CD4-positive, alpha-beta T cell (primary cell): ENCODE measurements at regions not wholly inside any gene's neighbourhood (a gene's known extent, or its start where the extent isn't known, plus 50 kb on each side); places are given as distances from the start of the nearest gene placed in this dataset.

Experiments
- ATAC-seq: fragments of 200-7000 bp; cut with Tn5 transposase; one replicate; pipeline ENCODE4 v1.10.0; 2022; ENCODE audit warnings: mild to moderate bottlenecking; ENCODE audit not compliant: poor library complexity
- CTCF ChIA-PET: fragments of 350-600 bp; sonication (Branson Sonifier 250); formaldehyde crosslinking; loops from one replicate; lab custom pipeline; 2021; ENCODE audit warnings: antibody characterized with exemption, inconsistent platforms; lab: Charles Lee
- POLR2A ChIA-PET: fragments of 350-600 bp; sonication (Branson Sonifier 250); formaldehyde crosslinking; loops from one replicate; lab custom pipeline; 2021; ENCODE audit warnings: antibody characterized with exemption, inconsistent platforms; lab: Charles Lee
- DNase-seq, 14 experiments: peaks; one replicate each; pipeline ENCODE4 v3.0.0-alpha.2; 2013 to 2020; ENCODE audit warnings: mixed read lengths in 2 of 14
- H3K27ac ChIP-seq, 2 donors: one replicate each; pipeline versions ENCODE4 v1.5.1 to v1.7.0; 2013; ENCODE audit warnings: low read length in 2 of 2, low read depth in 1 of 2, mild to moderate bottlenecking in 1 of 2
- H3K27me3 ChIP-seq, 2 experiments: 1 replicate in 1 of 2; 2 replicates in 1 of 2; pipeline versions ENCODE4 v1.6.1 to v1.7.0; 2013; ENCODE audit warnings: low read length in 2 of 2, control low read depth in 1 of 2, mild to moderate bottlenecking in 1 of 2, moderate library complexity in 1 of 2; ENCODE audit not compliant: insufficient read depth in 2 of 2, control insufficient read depth in 1 of 2
- H3K36me3 ChIP-seq: one replicate; pipeline ENCODE4 v1.6.1; 2013; ENCODE audit warnings: low read length, control low read depth; ENCODE audit not compliant: insufficient read depth
- H3K4me1 ChIP-seq: one replicate; pipeline ENCODE4 v1.6.1; 2013; ENCODE audit warnings: low read length, control low read depth; ENCODE audit not compliant: insufficient read depth
- H3K4me3 ChIP-seq: one replicate; pipeline ENCODE4 v1.5.1; 2013; ENCODE audit warnings: mild to moderate bottlenecking, low read length, moderate library complexity
- H3K9me3 ChIP-seq, 2 experiments: 1 replicate in 1 of 2; 2 replicates in 1 of 2; pipeline versions ENCODE4 v1.6.1 to v1.7.0; 2013; ENCODE audit warnings: low read length in 2 of 2, mild to moderate bottlenecking in 2 of 2, control low read depth in 1 of 2, moderate library complexity in 1 of 2; ENCODE audit not compliant: control insufficient read depth in 1 of 2, insufficient read depth in 1 of 2
- H3K27ac Mint-ChIP-seq: one replicate; pipeline ENCODE4 v1.8.0; 2020; ENCODE audit warnings: mixed read lengths
- H3K27me3 Mint-ChIP-seq: one replicate; pipeline ENCODE4 v1.8.0; 2021; ENCODE audit warnings: mixed read lengths
- H3K36me3 Mint-ChIP-seq: one replicate; pipeline ENCODE4 v1.8.0; 2021; ENCODE audit warnings: low read depth, mixed read lengths
- H3K4me1 Mint-ChIP-seq: one replicate; pipeline ENCODE4 v1.8.0; 2021; ENCODE audit warnings: low read depth, mixed read lengths
- H3K4me3 Mint-ChIP-seq: one replicate; pipeline ENCODE4 v1.8.0; 2020; ENCODE audit warnings: mild to moderate bottlenecking, mixed read lengths
- H3K9me3 Mint-ChIP-seq: one replicate; pipeline ENCODE4 v1.8.0; 2020; ENCODE audit warnings: mixed read lengths
- intact Hi-C, 2 experiments: fragments of 100-400 bp; cut with DNase I in 1 of 2; cut with micrococcal nuclease in 1 of 2; formaldehyde crosslinking; loops; one replicate each; pipeline versions ENCODE4 v1.15.1 to v1.9.0; 2023 to 2025; cut with DNase I, micrococcal nuclease
- TF ChIP-seq, protein P1 (sequence below): fragments of 200-600 bp; IDR thresholded peaks from one replicate; pipeline ENCODE4 v1.8.0; 2022; ENCODE audit warnings: antibody characterized with exemption, mild to moderate bottlenecking

DNA sequence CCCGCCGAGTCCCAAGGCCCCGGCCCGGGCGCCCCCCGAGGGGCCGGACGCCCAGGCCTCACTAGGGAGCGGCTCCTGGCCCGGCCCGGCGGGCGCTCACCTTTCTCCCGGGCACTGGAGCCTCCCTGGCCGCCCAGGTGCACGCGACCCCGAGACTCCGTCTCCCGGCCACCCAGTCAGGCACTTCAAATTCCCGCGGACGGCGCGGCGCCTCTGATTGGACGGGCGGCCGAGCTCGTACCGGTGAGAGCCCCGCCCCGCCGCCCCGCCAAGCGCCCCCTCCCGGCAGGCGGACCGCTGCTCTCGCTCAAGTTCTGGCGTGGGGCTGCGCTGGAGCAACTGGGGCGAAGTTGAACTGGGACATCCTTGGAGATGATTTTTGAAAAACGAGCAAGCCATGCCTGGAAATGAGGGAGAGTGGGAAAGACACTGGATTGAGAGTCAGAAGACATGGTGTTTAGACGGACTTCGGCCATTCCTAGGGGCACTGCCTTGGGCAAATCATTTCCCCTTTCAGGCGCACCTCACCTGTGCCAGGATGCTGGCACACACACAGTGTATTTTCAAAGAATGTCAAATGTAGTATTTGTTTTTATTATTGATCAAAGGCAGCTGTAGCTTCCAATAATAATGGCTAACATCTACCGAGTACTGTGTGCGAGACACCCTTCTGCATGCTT lies 485.3 kb downstream of the UQCRFS1 start:
- POLR2A ChIA-PET = no interaction called here
- Histone ChIP-seq H3K4me1 (peaks cover 6% of the 10 kb centered on the region), H3K4me3 (peak overlapping the region; percentile 25), H3K27me3 (peaks cover 2 to 19% of the 10 kb centered on the region in 2 experiments), H3K27ac (no peak overlapping the region), H3K36me3 (no peaks in the 10 kb centered on the region), H3K9me3 (no peaks in the 10 kb centered on the region)
- DNase-seq = peak in 9 of 14 experiments; percentile 4 to 52 (median 16)
- TF ChIP-seq, protein P1, sequence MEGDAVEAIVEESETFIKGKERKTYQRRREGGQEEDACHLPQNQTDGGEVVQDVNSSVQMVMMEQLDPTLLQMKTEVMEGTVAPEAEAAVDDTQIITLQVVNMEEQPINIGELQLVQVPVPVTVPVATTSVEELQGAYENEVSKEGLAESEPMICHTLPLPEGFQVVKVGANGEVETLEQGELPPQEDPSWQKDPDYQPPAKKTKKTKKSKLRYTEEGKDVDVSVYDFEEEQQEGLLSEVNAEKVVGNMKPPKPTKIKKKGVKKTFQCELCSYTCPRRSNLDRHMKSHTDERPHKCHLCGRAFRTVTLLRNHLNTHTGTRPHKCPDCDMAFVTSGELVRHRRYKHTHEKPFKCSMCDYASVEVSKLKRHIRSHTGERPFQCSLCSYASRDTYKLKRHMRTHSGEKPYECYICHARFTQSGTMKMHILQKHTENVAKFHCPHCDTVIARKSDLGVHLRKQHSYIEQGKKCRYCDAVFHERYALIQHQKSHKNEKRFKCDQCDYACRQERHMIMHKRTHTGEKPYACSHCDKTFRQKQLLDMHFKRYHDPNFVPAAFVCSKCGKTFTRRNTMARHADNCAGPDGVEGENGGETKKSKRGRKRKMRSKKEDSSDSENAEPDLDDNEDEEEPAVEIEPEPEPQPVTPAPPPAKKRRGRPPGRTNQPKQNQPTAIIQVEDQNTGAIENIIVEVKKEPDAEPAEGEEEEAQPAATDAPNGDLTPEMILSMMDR = no peak
- no peaks in the 10 kb centered on the region for H3K36me3 Mint-ChIP-seq
- no peak overlapping the region for H3K4me3 Mint-ChIP-seq
- CTCF ChIA-PET = no interaction called here
- H3K27ac Mint-ChIP-seq = no peak overlapping the region
- no peak for ATAC-seq
- H3K4me1 Mint-ChIP-seq = no peaks in the 10 kb centered on the region
- H3K27me3 Mint-ChIP-seq = peaks cover 52% of the 10 kb centered on the region
- intact Hi-C loops = no loop called here
- H3K9me3 Mint-ChIP-seq = no peaks in the 10 kb centered on the region

DNA sequence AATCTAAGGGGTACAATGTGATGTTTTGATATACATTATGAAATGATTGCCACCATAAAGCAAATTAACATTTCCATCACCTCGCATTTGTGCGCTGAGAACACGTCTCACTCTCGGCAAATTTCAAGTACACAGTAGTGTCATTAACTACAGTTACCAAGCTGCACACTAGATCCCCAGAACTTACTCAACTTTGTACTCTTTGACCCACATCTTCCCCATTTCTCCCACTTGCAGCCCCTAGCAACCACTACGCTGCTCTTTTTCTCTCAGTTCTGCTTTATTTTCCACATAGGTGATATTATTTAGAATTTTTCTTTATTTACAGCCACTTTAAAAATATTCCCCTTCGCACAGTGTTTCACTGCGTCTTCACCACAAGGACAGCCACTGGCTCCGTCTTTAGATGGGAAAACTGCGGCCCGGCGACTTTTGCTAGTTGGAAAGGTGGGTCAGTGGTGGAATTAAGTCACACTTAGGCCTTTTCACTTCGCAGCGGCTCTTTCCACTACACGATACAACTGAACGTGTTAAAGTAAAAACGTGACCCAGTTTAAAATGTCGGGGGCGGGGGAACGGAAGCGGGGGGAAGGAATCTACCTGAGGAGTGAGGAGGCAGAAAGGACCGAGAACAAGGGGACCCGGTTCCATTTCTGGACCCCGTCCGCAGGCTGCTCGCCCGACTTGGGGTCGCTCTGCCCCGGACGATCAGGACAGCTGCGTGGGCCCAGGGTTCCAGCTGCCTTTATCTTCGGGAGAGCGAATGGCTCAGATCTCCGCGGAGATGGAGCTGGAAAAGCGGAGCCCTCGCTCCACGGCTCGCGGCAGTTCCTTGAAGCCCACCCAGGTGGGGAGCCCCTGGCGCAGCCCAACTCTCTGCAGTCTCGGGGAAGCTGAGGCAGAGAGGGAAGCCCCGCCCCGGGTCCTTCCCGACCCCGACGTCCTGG lies 486.1 kb downstream of the UQCRFS1 start:
- ATAC-seq = no peak
- no peak overlapping the region for H3K27ac Mint-ChIP-seq

DNA sequence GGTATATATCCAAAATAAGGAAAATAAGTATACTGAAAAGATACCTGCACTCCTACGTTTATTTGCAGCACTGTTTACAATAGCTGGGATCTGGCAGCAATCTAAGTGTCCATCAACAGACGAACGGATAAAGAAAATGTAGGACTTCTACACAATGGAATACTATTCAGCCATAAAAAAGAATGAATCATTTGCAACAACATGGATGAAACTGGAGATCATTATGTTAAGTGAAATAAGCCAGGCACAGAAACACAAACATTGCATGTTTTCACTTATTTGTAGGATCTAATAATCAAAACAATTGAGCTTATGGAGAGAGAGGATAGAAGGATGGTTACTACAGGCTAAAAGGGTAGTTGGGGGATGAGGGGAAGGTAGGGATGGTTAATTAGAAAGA lies 494.0 kb downstream of the UQCRFS1 start:
- CTCF ChIA-PET = no interaction called here
- TF ChIP-seq, protein P1 = no peak

More for the DNA sequence above, 486.1 kb downstream of the UQCRFS1 start:
- ChIA-PET CTCF (no interaction called here), POLR2A (no interaction called here)
- Mint-ChIP-seq H3K4me3 (no peak overlapping the region), H3K9me3 (no peaks in the 10 kb centered on the region), H3K36me3 (no peaks in the 10 kb centered on the region), H3K4me1 (no peaks in the 10 kb centered on the region), H3K27me3 (peaks cover 52% of the 10 kb centered on the region)
- TF ChIP-seq, protein P1 = no peak
- DNase-seq = no peak
- no peaks in the 10 kb centered on the region for H3K36me3 ChIP-seq
- peak overlapping the region; percentile 25 for H3K4me3 ChIP-seq
- intact Hi-C loops = no loop called here
- H3K9me3 ChIP-seq = no peaks in the 10 kb centered on the region
- peaks cover 6% of the 10 kb centered on the region for H3K4me1 ChIP-seq
- H3K27me3 ChIP-seq = peaks cover 2 to 19% of the 10 kb centered on the region in 2 experiments
- no peak overlapping the region for H3K27ac ChIP-seq

More for the DNA sequence above, 494.0 kb downstream of the UQCRFS1 start:
- H3K4me1 ChIP-seq = no peaks in the 10 kb centered on the region
- H3K27ac ChIP-seq = no peak overlapping the region
- no peaks in the 10 kb centered on the region for H3K4me1 Mint-ChIP-seq
- ATAC-seq (no peak), DNase-seq (no peak)
- intact Hi-C loops = loop anchor here in 1 of 2 experiments (10.0 kb wide), 1 partner anchor 754 kb away; no protein-coding TSS in a partner anchor
- no peak overlapping the region for H3K27ac Mint-ChIP-seq
- no peak overlapping the region for H3K4me3 Mint-ChIP-seq
- no peaks in the 10 kb centered on the region for H3K36me3 Mint-ChIP-seq
- no peaks in the 10 kb centered on the region for H3K9me3 ChIP-seq
- H3K9me3 Mint-ChIP-seq = no peaks in the 10 kb centered on the region
- H3K36me3 ChIP-seq = no peaks in the 10 kb centered on the region
- H3K27me3 Mint-ChIP-seq = peaks cover 16% of the 10 kb centered on the region
- POLR2A ChIA-PET = no interaction called here
- H3K4me3 ChIP-seq = no peak overlapping the region
- no peaks in the 10 kb centered on the region for H3K27me3 ChIP-seq
